Cerebellar cortex (tissue), 1 donor: ENCODE measurements at regions not wholly inside any gene's neighbourhood (a gene's known extent, or its start where the extent isn't known, plus 50 kb on each side); places are given as distances from the start of the nearest gene placed in this dataset.

Experiments
- DNase-seq: peaks from one replicate; pipeline ENCODE4 v3.0.0-alpha.2; 2015; ENCODE audit warnings: low spot score

DNA sequence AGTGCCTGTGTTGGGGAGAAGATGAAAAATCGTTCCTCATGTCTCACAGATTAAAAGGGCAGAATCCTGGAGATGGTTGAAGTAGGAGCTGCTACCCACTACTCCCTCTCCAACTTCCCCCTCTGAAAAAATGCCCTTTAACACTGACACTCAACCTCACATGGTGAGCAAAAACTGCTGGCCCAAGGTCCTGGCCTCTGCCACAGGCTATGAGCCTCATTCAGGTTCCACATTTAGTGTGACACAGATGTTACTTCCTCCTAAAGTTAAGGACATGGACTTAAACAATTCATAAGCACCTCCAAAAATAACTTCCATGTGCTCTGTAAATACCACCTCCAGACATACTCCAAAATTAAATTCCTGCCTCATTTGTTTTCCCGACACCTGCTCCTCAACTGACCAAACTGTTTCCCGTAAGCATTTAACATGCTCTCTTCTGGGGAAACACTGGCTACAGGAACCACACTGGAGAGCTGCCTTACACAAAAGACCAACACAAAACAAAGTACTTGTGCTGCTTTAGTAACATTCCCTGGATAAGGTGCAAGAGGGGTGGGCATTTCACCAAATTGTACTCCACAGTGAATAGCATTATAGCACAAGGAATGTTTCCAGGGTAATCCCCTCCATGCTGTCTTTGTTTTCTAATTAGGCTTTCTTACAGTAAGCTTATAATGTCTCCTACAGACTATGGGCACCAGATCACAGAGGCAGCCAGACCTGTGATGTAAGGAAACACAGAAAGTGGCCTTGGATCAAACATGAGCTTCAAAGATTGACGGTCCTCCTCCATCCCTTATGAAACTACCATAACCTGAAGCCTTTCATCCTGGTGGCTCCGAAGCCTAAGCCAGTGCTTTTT lies 57.0 kb downstream of the PHLDA1 start:
- no peak for DNase-seq

DNA sequence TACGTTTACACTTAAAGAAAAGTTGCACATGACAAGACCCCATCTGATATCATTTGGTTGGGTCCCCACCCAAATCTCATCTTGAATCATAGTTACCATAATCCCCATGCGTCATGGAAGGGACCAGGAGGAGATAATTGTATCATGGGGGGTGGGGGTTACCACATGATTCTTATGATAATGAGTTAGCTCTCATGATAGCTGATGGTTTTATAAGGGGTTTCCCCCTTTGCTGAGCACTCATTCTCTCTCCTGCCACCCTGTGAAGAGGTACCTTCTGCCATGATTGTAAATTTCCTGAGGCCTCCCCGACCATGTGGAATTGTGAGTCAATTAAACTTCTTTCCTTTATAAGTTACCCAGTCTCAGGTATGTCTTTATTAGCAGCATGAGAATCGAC lies 60.3 kb downstream of the PHLDA1 start:
- no peak for DNase-seq

- no peak for DNase-seq
Measured at GRCh38 chr12:75970310-75970709, 61.3 kb downstream of the PHLDA1 start.

- DNase-seq, result no peak
Measured at GRCh38 chr12:75969768-75970167, 61.8 kb downstream of the PHLDA1 start.

GRCh38 chr12:75965661-75966060 lies 65.9 kb downstream of the PHLDA1 start:
- no peak for DNase-seq

- DNase-seq, result no peak
Measured at GRCh38 chr12:75964150-75964549, 67.4 kb downstream of the PHLDA1 start.

- no peak for DNase-seq
Measured at GRCh38 chr12:75961878-75962277, 69.7 kb downstream of the PHLDA1 start.

DNA sequence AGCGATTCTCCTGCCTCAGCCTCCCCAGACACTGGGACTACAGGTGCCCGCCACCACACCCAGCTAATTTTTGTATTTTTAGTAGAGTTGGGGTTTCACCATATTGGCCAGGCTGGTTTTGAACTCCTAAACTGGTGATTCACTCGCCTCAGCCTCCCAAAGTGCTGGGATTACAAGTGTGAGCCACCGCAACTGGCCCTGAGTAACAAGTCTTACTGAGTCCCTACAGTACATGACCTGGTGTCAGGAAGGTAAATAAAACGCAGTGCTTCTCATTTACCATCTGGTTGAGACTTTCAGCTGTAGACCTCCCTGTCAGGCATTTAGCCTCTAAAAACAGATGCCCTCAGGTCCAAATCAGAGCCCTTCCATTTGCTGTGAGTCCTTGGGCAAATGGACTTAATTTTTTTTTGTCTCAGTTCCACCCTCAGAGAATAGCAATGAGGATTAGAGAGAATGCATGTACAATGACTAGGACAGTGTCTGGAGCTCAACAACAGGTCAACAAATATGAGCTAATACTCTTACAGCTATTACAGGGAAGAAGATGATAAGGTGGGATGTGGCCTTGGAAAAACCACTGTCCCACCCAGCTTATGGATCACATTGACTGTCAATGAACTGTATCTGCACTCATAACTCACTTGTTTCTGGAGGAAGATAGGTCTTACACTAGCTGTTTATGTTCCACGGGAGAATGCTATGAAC lies 70.5 kb downstream of the PHLDA1 start:
- no peak for DNase-seq

DNA sequence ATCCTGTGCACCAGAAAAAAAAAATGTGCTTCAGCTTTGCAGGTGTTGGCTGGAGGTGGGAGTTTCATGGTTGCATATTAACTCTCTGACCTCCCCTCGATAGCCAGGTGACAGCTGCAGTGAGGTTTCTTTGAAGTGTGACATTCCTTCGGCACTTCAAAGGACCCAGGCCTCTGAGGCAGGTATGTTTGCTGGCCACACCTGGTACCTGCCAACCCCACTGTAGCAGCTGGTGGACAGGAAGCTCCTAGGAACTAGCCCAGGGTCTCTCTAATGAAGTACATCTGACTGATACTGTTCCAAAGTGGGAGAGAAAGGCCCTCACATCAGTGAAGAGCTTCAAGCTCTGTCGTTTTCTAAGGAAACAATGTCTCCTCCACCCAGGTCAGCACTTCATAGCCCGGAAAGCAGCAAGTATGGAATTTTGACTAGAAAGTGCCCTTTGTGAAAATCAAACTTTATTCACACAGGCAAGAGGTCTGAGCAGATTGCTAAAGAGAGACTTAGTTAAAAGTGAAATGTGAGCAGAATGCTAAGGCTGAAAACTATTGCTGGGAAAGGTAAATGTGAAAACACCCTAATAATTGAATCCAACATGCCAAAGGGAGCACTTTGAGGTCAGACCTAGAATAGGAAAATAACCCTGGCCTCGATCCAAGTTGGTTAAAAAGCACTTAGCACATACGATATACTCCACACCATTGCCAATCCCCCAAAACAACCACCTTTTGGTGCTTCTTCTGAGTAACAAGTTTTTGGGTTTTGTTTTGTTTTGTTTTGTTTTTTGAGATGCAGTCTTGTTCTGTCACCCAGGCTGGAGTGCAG lies 71.3 kb downstream of the PHLDA1 start:
- no peak for DNase-seq

DNA sequence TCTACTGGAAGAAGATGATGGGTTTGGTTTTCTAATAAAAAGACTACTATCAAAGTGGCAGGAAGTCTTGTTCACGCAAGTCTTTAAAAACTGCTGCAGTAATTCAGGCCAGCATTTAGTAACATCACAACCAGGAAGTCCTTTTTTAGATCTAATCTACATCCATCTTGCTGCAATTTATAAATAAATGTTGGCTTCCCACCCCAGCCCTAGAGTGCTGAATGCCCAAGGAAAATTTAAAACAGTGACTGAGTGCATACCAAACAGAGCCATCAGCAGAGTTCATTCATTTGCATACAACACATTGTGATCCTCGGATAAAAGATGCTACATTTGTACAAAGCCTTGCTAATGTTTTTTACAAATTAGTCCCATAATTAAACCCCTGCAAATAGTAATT lies 72.1 kb downstream of the PHLDA1 start:
- no peak for DNase-seq

GRCh38 chr12:75959060-75959459 lies 72.5 kb downstream of the PHLDA1 start:
- DNase-seq, result no peak

- DNase-seq, result no peak
Measured at GRCh38 chr12:75955251-75955650, 76.3 kb downstream of the PHLDA1 start.

DNA sequence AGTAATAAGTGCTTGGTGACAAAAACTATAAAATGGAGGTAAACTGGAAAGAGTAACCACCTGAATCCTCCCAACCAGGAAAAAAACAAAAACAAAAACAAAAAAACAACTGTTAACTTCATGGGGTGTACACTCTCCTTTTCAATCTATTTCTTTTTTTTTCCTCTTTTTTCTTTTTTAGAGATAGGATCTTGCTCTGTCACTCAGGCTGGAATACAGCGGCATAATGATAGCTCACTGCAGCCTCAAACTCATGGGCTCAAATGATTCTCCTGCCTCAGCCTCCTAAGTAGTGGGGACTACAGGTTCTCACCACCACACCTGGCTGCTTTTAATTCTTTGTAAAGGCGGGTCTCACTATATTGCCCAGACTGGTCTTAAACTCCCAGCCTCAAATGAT lies 76.8 kb downstream of the PHLDA1 start:
- no peak for DNase-seq

DNA sequence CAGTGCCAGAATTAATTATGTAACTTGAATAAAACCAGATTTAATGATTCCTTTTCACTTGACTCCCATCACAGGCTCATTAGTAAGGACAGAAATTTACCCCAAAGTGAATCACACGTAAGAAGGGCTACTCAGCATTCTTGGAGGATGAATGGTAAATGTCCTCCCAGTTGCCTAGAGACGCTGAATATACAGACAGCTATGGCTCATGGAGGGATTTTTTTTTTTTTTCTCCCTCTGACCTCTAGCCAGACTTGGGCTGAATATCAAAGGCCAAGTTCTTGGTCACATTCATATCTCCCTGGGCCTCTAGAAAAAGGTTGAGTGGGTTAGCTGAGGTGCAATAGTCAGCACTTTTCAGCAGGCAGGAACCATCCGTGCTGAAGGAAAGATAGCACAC lies 77.5 kb downstream of the PHLDA1 start:
- no peak for DNase-seq

GRCh38 chr12:75953312-75953906 lies 78.2 kb downstream of the PHLDA1 start:
- no peak for DNase-seq

- no peak for DNase-seq
Measured at GRCh38 chr12:75951399-75952278, 79.9 kb downstream of the PHLDA1 start.

GRCh38 chr12:75947156-75947723 lies 84.3 kb downstream of the PHLDA1 start:
- no peak for DNase-seq

DNA sequence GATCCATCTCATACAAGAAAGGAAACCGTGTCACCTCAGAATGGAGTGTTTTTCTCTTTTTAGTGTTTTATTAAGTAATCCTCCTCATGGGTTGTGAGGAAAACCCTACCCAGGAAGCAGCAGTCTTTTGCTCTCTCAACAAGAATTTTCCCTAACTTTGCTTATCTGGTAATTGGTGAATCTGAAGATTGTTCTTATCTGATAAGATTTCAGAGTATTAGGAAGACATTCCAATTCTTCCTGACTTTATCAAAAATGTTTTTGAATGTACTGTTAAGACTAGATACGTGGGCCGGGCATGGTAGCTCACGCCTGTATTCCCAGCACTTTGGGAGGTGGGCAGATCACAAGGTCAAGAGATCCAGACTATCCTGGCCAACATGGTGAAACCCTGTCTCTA lies 86.0 kb downstream of the PHLDA1 start:
- DNase-seq, result no peak

GRCh38 chr12:75944905-75945432 lies 86.6 kb downstream of the PHLDA1 start:
- no peak for DNase-seq

DNA sequence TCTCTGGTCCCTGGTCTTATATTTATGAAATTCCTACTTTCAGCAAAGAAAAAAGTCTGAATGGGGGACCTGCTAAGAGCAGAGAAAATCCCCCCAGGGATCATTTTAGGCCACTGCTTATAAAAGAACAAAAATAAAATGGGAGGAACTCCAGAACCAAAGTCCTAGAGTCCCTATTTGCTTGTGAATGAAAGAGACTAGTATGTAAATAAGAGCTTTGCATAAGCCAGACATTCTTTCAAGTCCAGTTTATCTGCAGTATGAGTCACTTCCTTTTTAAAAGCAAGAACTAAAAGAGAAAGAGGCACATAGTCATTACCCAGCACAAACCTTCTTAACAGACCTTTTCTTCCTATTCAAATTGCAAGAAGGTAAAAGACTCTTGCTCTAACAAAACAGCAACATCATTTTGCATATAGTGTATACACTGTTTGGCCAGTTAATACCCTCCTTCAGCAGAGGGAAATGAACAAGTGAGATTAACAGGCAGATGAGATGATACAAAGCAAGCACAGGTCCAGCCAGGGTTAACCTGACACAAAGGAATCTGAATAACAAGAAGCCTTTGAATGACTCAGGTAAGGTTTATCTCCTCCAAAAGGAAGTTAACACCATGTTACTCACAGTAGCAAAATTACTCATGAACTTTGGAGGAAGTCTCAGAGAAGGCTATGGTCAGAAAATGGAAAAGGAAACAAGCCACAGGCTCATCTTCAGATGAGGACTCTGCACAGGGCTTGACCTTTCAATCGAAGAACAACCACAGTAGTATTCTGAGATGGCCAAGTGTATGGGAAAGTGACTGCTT lies 87.3 kb downstream of the PHLDA1 start:
- DNase-seq, result no peak
